NCI-H748 (cell line): ENCODE measurements at regions not wholly inside any gene's neighbourhood (a gene's known extent, or its start where the extent isn't known, plus 50 kb on each side); places are given as distances from the start of the nearest gene placed in this dataset.
"Not testable (repeated sequence)": the region's sequence is repeated elsewhere in the genome, so short reads cannot be mapped to it uniquely, and the experiment has no call there.

ENCODE experiments used
- DNase-seq: peaks from one replicate; lab custom pipeline; 2025; ENCODE audit not compliant: unreplicated experiment; lab: John Stamatoyannopoulos, UW

DNA sequence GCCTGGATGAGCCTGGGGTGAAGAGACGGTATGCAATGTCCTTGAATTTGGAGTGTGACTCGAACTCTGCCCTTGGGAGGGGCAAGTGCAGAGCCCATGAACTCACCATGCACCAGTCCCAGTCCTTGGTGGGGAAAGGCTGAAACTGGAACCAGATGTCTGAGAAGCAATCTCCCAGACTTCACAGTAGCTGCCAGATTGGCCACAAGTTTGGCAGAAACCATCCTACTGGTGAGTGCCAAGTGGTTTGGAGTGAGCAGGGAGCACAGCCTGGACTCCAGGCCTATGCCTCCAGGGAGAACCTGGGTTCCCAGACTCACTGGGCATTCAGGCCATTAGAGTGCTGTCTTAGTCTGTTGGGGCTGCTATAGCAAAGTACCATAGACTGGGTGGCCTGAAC lies 99.6 kb upstream of the LYZL1 start:
- DNase-seq: no peak

DNA sequence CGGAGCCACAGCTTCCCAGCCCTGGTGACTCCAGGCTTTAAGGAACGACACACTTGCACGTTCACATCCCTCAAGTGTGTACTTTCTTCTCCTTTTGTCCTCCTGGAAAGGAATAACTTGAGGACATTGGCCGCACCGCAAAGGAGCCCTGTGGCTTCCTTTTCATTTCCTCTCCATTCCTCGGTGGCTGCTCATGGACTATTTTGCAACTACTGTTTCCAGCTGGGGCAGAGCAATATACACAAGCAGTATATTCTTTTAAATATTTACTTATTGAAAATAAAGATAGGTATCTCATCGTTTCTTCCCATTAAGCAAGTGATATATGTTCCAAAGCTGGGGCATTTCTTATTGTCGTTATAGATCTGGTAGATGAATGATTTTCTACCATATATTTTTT lies 97.2 kb upstream of the LYZL1 start:
- DNase-seq: no peak

DNA sequence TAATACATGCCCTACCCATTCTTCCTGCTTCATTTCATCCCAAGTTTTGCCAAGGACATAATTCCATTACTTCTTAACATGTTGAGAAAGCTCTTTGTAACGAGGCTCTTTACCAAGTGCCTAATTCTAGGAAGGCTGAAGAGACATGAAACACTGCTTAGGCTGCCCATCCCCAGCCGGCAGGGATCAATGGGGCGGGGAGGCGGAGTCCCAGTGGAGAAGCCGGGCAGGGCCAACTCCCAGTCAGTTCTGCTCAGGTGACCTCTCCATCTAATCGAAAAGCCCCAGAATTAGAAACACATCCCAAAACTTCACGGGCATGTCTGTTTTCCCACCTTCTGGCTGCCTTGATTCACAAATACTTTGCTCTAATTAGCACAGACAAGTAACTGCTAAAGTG lies 89.5 kb upstream of the LYZL1 start:
- DNase-seq: no peak

DNA sequence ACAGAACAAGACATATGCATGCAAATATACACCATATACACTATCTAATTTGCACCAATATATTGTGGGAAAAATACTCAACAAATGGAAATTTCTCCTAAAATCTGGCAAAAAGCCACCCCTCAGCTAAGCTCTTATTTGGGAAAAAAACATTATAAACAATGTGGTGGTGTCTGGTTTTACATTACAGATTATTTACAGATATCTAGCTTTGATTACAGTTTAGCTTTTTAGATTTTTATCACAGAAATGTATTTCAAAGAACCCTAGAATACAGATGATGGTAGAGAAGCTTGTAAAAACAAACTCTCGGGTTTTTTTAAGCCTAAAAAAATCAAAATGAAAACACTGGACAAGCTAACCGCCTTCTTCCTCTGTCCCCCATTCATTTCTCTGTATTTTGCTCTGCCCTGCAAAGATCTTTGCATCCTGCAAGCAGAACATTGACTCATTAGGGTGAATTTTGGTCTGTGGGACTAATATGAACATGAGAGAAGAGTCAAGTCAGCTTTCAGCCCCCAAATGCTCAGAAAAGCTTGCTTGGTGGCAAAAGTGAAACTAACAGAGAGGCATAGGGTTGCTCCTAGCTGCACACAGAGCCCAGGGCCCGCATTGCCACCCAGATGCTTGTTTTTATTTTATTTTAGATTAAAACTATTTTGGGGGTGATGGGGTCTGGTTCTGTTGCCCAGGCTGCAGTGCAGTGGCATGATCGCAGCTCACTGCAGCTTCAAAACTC lies 88.8 kb upstream of the LYZL1 start:
- no peak for DNase-seq

DNA sequence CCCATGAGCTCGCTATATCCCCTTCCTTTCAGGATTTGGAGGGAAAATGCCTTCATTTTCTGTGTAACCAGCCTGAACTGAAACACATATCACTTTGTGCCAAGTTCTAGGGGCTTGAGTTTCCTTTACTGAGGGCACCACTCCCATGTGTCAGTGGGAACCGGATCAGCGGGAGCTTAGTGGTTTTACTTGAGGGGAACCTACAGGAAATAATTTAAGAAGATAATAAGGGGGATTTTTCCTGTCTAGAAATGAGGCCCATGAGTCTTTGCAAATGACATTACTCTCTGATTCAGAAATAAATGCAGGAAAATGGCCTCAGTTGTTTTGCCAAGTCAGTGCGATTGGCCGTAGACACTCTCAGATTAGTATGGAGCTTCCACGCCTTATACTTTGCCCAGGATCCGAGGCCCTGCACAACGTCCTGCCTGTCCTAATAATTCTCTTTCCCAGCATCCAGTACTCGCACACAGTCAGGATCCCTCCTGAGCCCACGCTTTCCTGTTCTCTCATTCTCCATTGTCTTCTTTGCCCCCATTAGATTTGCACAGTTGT lies 86.4 kb upstream of the LYZL1 start:
- no peak for DNase-seq

DNA sequence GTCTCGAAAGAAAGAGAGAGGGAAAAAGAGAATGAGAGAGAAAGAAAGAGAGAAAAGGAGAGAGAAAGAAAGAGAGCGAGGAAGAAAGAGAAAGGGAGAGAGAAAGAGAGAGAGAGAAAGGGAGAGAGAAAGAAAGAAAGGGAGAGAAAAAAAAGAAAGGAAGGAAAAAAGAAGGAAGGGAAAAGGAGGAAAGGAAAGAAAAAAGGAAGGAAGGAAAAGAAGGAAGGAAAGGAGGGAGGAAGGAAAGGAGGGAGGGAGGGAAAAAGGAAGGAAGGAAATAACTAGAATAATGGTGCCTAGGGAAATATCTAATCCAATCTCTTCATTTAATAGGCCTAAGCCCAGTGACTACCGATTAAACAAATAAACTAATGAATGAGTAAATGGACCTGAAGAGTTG lies 85.4 kb upstream of the LYZL1 start:
- DNase-seq: no peak

DNA sequence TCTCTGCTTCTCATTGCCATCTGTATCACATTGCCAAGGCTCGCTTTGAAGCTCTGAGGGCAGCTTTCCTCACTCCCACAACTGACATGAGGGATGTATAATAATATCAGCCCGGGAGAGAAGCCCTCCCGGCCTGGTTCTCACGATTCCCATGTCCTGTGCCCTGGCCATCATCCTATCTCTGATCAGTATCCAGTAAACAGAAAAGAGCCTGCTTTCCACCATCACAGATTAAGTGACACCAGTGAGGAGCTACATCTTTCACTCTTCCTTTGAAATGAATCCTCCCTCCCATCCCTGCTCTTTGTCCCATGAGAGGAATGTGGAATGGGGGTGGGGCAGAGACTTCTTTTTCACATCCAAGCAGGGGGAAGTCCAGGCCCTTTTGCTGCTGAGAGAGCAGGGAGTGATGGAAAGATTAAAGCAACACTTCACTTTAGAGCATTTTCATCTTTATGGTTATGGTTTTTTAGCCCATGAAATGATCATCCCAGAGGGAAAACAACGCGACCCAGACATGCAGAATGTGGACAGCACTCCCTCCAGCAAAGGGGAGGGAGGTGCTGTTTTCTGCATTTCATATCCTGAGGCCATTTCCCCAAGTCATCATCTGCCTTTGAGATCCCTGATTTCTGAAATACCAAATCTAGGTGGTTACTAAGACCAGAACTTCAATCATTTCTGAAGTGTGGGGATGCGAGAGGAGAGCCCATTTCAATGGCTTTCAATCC lies 84.6 kb upstream of the LYZL1 start:
- DNase-seq: no peak

DNA sequence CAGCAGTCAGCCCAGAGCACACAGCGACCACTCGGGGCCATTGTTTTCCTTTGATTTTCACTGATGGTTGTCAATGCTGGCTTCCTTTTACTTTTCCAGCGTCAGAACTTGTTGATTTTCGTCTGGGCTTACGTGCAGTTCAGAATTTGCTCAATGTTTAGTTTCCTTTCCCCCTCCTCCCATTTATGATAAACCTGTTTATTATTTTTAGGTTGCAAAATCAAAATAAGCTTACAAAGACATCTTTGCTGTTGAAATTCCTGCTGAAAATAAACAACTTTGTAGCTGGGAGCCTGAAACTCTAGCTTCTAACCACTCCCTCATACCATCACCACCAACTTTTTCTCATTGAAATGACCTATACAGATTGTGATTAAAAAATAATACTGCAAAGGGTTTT lies 83.1 kb upstream of the LYZL1 start:
- no peak for DNase-seq

DNA sequence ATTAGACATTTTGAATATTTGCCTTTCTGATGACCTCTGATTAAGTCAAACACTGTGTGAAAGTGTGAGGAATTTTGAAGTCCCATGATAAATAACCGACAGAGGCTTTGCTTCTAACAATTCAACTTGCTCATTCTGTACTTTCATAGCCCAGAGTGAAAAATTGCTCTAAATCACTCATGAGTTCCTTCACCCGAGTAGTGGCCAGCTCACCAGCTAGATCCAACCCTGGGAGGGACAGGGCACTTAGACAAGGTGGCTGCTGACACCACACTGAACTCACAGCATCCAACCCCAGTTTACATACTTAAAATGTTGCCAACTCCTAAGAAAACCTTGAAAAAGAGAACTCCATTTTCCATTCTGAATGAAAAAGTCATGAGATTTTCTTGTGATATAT lies 80.0 kb upstream of the LYZL1 start:
- no peak for DNase-seq

DNA sequence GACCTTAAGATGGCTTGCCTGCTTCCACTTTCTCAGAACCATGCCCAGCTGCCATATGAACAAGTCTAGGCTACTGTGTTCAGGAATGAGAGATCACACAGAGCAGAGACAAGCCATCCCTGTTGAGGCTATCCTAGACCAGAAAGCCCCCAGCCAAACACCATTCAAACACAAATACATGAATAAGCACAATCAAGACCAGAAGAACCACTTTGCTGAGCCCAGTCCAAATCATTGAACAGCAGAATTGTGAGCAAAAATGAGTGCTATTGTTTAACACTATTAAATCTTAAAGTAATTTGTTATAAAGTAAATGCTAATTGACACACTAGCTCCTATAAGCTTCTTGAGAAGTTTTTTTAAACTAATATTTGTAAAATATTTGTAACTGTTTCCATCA lies 79.0 kb upstream of the LYZL1 start:
- DNase-seq: no peak

DNA sequence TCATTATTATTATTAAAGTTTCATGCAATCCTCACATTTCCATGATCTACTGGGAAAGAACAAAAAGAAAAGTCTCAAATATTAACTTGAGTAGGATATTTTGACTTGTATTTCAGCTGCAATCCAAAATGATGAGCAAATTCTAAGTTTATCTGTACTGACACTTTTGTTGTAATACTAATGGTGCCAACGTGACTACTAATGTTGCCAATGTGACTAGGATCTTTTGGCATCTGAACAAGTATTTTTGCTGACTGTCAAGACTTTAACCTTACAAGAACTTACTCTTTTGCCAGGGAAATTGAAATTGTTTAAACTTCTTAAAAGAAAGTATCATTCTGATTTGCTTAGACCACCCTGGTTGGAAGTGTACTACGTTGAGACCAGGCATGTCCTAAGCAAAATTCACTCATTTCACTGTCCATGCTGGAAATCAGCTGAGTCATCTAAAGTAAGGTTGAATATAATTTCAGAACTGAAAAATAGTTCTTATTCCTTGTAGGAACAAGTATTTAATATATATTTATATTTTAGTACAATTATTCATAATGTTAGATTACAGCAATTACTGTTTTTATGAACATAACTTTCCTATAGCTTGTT lies 78.5 kb upstream of the LYZL1 start:
- DNase-seq: no peak

DNA sequence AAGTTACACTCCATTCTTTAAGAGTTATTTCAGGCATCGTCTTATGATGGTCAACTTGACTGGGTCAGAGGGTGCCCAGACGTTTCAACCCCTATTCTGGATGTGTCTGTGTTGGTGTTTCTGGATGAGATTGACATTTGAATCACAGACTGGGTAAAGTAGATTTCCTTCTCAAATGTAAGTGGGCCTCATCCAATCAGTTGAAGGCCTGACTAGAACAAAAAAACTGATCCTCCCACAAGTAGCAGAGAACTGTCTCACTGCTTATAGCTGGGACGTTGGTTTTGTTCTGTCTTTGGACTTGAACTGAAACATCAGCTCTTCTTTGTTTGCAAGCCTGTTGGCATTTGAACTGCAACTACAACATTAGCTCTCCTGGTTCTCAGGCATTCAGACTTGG lies 76.3 kb upstream of the LYZL1 start:
- DNase-seq: no peak

DNA sequence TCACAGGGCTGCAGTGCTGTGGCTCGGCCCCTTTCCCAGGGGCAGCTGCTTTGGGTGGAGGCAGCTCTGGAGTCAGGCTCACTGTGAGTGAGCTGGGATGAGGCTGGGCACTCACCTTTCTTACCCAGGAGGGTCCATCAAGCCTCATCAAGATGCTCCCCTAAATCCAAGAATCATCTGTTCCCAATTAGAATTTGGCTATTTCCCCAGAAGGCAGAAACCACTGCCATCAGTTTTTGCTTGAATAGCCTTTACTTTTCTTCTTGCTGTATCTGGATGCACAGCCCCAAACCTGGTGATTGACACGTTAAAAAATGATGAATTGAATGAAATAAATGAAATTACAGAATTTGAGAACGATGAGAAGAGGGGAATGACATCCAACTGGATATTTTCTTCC lies 74.3 kb upstream of the LYZL1 start:
- no peak for DNase-seq

DNA sequence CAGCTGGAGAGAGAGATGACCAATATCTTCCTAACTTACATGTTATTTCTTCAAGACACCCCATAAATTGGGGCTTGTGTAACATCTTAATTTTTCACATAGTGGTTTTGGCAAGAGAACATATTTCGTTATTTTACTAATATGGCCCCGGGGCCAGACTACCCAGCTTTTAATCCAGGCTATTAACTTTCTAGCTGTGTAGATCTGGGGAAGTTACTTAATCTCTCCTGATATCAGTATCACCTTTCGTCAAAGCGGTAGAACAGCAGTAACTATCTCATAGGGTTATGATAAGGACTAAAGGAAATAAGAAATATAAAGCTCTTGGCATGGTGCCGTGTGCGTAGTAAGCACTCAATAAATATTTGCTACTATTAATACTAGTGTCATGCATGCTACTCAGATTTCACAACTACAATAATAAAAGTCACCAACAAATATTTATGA lies 71.6 kb upstream of the LYZL1 start:
- no peak for DNase-seq

DNA sequence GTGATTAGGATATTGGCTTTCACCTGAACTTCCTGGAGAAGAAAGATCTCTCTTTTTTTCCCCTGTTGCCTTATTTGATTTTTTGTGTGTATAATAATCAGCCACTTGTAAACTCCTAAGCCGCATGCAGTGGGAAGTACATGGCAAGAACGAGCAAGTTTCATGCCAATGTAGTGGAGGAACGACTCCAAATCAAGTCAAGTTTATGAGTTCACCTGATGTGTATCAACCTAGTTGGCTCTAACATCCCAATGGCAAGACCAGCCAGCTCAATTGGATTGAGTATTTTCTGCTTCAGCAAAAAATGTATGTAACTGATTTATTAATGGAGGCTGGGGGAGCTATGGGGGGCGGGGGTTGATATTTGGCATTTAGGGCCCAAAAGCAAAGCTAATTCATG lies 65.5 kb upstream of the LYZL1 start:
- DNase-seq: no peak

DNA sequence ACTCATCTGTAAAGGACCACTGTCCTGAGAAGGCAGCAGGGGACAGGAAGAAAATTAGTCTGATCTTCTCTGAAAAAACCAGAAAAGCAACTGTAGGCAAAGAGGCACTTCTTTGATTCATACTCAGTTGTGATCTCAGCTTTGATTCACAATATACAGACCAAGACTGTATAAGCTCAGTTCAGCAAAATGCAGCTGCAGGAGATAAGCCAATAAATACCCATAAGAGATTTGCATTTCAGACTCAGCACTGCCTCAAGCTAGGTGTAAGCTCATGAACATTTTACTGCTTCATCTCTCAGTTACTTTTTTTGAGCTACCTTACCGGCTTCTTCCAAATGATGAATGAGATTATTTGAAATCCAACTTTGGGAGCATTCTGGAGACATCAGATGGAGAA lies 64.2 kb upstream of the LYZL1 start:
- DNase-seq: no peak

DNA sequence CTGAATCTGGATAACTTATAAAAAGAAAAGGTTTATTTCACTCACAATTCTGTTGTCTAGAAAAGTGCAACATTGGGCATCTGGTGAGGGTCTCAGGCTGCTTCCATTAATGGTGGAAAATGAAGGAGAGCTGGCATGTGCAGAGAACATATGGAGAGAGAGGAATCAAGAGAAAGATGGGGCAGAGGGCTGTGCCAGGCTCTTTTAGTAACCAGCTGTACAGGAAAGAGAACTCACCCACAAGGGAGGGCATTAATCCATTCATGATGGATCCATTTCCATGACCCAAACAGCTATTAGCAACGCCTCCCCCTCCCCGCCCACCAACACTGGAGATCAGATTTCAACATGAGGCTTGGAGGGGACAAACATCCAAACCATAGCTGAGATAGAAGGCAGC lies 61.7 kb upstream of the LYZL1 start:
- DNase-seq: peak; percentile 67

DNA sequence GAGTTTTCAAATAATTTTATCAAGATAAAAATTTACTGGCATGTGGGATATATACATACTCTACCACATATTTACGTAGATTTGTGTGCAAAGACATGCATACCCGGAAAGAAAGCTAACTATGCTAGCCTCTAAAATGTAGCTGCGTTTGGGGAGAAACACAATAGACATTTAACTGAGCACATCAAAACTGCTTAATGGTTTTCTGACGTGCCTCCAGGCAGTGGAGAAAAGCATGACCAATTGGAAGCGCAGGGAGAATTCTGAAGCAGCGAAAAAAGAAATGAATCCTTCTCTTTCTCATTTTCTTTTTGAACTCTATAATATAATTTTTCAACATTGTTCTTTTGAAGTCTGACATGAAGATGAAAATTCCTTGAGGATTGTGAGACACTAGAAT lies 60.3 kb upstream of the LYZL1 start:
- DNase-seq: no peak

DNA sequence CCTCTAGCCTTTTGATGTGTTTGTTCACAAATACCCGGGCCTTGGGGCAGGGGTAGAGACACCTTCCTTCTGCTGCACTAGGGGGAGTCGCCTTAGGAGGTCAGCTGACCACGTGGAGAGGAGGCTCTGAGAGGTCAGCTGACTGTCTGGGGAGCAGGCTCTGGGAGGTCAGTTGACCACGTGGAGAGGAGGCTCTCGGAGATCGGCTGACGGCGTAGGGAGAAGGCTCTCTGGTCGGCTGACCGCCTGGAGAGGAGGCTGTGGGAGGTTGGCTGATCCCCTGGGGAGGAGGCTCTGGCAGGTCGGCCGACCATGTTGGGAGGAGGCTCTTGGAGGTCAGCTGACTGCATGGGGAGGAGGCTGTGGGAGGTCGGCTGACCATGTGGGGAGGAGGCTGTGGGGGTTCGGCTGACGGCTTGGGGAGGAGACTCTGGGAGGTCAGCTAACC lies 59.6 kb upstream of the LYZL1 start:
- DNase-seq: no peak

DNA sequence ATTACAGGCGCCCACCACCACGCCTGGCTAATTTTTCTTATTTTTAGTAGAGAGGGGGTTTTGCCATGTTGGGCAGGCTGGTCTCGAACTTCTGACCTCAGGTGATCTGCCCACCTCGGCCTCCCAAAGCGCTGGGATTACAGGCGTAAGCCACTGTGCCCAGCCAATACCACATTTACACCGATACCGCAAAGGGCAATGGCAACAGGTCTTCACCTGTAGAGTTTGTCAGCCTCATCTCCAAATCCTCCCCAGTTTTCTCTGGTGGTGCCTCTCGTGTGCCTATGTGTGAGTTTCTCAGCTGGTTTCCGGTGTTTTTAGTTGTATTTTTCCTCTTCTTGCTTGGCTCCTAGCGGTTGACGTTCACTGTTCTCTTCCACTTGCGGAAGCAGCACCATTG lies 52.0 kb upstream of the LYZL1 start:
- DNase-seq: not testable (repeated sequence)

DNA sequence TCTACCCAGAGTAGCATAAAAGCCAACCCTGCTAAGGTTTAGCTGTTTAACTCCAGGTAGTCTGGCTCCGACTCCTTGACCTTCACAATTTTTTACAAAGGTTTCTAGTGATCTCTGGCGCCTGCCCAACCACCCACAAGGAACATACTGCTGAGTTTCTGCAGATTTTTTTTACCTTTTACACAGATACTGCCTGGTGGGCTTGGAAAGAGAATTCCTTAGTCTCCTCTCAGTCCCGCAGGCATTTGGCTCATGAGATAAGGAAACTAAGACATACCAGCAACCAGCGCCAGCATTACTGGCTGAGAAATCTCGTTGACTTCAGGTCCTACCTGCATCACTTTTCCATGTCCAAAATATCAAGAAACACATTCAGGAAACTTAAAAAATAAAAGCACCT lies 51.1 kb upstream of the LYZL1 start:
- no peak for DNase-seq

DNA sequence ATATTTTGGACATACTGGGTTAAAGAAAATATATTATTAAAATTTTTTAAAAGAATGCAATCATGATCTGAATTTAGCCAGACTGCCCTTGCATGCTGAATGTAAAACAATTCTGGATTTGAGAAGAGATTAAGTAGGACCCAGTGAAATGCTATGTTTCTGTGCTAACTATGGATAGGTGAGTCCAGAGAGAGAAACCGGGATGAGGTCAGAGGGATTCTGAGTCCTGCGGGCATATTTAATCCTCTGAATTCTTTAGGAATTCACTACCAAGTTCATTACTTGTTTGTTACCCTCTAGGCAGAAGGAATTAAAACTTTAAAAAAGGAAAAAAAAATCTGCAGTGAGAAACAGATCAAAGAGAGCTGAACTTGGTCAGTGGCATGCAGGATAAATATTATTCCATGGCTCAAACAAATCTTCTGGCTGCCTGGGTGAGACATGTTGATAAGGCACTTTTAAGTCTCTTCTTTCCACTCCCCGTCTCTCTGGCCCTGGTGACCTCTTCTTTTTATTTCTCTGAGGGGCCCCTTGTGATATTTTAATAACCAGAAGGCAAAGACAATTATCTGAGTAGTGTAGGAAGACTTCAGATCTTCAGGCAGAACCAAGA lies 50.2 kb upstream of the LYZL1 start:
- DNase-seq: no peak
